D721Med (cell line): ENCODE measurements at regions not wholly inside any gene's neighbourhood (a gene's known extent, or its start where the extent isn't known, plus 50 kb on each side); places are given as distances from the start of the nearest gene placed in this dataset.

ENCODE experiments used
- DNase-seq: peaks from one replicate; pipeline ENCODE4 v3.0.0; 2011; ENCODE audit warnings: low spot score; ENCODE audit not compliant: insufficient read length
- FAIRE-seq: peaks from 2 replicates; lab custom pipeline; 2011; peaks lifted over from hg19 to GRCh38; lab: Jason Lieb, UNC
- TF ChIP-seq, protein P1 (sequence below): IDR thresholded peaks from 2 replicates; pipeline ENCODE4 v1.5.1; 2012; ENCODE audit warnings: mild to moderate bottlenecking, control low read depth; ENCODE audit not compliant: insufficient read depth; ENCODE audit errors: missing control alignments

DNA sequence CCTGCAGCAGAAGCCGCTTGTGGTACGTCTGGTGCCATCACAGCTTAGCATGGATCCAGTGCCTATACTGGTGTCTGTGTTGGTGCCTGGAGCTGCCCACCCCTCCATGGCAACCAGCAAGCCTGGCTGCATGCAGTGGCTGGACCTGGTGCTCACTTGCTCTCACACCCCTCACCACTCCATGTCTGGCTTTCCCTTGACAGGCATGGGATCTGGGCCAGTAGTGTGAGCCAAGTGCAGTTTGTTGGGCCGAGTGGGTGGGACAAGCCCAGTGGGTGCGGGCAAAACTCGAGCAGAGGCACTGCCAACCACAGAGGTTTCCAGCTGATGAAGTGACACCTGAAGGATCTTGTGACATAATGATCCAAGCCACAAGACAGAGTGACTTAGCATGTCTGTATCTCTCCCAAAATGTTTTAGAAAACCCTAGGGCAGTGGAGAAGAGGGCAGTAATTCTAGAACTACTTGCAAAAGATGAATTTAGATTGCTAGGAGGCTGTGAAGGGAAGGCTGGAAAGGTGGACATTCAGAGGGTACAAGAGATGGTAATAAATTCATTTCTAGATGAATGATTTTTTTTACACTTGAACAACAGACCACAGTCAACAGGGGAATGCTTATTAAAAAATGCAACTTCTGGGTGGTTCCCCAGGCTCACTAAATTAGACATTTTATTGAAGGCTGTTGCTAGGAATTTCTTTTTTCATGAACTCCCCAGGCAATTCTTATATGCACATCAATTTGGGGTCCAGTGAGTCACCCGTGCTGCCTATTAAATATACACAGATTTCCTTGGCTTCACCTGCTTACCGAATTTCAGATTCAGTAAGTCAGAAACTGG, 660.3 kb downstream of the TLR4 start:
- DNase-seq (no peak), FAIRE-seq (no peak)
- TF ChIP-seq, protein P1, sequence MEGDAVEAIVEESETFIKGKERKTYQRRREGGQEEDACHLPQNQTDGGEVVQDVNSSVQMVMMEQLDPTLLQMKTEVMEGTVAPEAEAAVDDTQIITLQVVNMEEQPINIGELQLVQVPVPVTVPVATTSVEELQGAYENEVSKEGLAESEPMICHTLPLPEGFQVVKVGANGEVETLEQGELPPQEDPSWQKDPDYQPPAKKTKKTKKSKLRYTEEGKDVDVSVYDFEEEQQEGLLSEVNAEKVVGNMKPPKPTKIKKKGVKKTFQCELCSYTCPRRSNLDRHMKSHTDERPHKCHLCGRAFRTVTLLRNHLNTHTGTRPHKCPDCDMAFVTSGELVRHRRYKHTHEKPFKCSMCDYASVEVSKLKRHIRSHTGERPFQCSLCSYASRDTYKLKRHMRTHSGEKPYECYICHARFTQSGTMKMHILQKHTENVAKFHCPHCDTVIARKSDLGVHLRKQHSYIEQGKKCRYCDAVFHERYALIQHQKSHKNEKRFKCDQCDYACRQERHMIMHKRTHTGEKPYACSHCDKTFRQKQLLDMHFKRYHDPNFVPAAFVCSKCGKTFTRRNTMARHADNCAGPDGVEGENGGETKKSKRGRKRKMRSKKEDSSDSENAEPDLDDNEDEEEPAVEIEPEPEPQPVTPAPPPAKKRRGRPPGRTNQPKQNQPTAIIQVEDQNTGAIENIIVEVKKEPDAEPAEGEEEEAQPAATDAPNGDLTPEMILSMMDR: no peak

DNA sequence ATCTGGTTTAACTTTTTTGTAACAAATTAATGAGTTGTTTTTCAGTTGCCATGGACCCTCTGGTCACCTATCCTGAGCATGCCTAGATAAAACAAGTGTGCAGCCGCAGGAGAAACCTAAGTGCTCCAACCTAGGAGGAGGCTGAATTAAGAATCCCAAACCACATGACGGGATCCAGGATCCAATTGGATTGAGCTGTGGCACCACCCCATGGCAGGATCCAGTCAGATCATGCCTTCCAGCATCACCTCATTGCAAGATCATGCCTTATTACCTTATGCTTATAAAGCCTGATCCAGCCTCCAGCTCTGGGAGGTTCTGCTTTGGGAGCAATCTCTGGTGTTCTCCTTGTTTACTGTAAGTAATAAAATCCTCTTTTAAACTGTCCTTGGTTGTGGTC, 662.0 kb downstream of the TLR4 start:
- FAIRE-seq (no peak), DNase-seq (no peak)
- TF ChIP-seq, protein P1: no peak

DNA sequence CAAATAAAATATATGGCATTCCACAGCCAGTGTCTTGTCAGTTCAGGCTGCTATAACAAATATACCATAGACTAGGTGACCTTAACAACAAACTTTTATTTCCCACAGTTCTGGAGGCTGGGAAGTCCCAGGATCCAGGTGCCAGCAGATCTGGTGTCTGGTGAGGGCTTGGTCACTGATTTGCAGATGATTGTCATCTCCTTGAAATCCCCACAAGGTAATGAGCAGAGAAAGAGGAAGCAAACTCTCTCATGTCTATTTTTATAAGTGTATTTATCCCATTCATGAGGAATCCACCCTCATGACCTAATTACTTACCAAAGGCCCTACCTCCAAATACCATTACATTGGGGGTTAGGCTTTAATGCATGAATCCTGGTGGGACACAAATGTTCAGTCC, 663.2 kb downstream of the TLR4 start:
- no peak for FAIRE-seq
- TF ChIP-seq, protein P1: no peak

DNA sequence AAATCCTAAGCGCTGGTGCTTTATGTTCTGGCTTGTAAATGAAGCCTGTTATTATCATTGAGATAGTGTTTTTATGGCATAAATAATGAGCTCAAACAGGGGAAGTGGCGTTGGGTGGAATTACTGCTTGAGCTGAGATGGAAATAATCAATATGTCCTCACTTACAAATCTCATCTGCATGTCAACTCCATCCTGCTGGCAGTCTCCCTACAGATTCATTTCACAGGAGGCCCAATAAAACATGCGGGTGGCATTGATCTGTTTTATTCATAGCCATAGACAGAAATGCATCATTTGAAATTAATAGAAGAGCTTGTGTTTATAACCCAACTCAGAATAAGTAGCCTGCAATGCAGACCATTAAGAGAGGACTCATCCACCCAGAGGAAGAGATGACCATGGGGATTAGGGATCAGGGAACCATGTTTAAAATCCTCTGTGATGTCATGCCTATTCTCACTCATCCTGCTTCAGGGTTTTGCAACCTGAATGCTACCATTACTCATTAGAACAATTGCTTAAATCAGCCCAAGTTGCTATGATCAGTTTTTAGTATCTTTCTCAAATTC, 680.4 kb downstream of the TLR4 start:
- DNase-seq (no peak), FAIRE-seq (no peak)
- TF ChIP-seq, protein P1: no peak

More for the DNA sequence above, 663.2 kb downstream of the TLR4 start:
- no peak for DNase-seq

DNA sequence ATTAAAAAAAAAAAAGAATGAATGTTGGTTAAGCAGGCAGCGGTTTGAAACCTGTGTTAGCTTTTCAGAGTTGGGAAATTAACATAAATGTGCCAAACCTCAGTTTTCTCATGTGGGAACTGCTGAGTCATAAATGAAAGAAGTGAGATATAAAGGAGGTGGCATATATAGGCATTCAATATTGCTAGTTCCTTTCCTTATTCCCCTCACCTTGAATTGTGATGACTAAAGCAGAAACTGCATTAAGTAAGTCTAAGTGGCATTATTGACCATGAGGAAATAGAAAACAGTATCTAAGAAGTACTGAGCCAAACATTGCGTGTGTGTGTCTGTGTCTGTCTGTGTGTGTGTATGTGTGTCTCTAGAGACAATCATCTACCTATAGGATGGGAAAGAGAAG, 691.2 kb downstream of the TLR4 start:
- FAIRE-seq: no peak
- no peak for DNase-seq
- TF ChIP-seq, protein P1: no peak

DNA sequence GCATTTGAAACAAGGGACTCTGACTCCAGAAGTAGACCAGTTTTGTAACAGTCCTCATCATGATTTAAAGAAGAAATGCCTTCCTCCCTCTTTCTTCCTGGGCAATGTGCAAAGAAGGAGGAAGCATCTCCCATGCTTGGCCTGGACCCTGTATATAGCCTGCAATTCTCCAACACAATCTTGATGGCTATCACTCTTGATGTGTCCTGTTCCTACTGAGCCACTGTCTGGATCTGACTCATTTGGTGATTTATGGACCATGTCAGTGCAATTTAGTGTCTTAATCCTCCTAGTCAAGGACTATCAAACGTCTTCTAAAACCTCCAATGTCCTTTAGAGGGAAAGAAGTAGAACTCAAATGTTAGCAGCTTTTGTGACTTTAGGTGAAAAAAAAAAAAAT, 697.3 kb downstream of the TLR4 start:
- TF ChIP-seq, protein P1: no peak
- no peak for DNase-seq
- no peak for FAIRE-seq

DNA sequence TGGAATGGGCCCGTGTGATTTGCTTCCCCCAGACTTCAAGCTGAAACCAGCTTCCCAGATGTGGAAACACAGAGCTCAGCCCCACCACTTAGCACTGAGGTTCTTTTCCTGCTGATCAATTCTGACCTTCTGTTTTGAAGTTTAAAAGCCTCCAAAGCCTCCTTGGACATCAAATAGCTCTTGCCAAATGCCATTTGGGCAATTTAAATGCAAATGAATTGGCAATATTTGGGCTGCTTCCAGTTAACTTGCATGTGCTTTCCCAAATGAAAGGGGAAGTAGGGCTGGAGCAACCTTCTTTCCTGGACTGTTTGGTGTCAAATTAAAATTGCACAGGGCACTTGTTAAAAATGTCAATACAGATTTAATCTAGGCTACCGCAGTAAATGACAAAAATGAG, 710.5 kb downstream of the TLR4 start:
- TF ChIP-seq, protein P1: no peak
- DNase-seq: no peak
- no peak for FAIRE-seq
